D721Med (cell line): ENCODE measurements at regions not wholly inside any gene's neighbourhood (a gene's known extent, or its start where the extent isn't known, plus 50 kb on each side); places are given as distances from the start of the nearest gene placed in this dataset.

Experiments
- DNase-seq: peaks from one replicate; pipeline ENCODE4 v3.0.0; 2011; ENCODE audit warnings: low spot score; ENCODE audit not compliant: insufficient read length
- FAIRE-seq: peaks from 2 replicates; lab custom pipeline; 2011; peaks lifted over from hg19 to GRCh38; lab: Jason Lieb, UNC
- TF ChIP-seq, protein P1 (sequence below): IDR thresholded peaks from 2 replicates; pipeline ENCODE4 v1.5.1; 2012; ENCODE audit warnings: mild to moderate bottlenecking, control low read depth; ENCODE audit not compliant: insufficient read depth; ENCODE audit errors: missing control alignments

DNA sequence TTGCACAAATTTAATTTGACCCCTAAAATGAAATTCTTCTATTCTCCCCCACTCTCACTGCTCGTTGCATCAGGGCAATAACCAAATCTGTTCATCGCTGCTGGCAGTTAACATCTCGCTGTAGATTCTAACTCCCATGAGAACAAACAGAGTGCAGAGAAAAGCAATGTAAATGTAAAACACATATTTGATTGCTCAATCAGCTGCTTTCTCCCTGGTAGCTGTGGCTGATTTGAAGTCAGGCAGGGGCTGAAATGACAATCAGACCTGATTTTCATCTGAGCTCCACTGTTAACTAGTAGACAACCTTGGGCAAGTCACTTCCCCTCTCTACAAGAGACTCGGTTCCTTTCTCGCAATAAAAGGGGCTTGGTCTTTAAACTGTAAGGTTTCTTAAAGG lies 119.8 kb upstream of the CPNE4 start:
- DNase-seq (no peak), FAIRE-seq (no peak)
- TF ChIP-seq, protein P1, sequence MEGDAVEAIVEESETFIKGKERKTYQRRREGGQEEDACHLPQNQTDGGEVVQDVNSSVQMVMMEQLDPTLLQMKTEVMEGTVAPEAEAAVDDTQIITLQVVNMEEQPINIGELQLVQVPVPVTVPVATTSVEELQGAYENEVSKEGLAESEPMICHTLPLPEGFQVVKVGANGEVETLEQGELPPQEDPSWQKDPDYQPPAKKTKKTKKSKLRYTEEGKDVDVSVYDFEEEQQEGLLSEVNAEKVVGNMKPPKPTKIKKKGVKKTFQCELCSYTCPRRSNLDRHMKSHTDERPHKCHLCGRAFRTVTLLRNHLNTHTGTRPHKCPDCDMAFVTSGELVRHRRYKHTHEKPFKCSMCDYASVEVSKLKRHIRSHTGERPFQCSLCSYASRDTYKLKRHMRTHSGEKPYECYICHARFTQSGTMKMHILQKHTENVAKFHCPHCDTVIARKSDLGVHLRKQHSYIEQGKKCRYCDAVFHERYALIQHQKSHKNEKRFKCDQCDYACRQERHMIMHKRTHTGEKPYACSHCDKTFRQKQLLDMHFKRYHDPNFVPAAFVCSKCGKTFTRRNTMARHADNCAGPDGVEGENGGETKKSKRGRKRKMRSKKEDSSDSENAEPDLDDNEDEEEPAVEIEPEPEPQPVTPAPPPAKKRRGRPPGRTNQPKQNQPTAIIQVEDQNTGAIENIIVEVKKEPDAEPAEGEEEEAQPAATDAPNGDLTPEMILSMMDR: no peak

DNA sequence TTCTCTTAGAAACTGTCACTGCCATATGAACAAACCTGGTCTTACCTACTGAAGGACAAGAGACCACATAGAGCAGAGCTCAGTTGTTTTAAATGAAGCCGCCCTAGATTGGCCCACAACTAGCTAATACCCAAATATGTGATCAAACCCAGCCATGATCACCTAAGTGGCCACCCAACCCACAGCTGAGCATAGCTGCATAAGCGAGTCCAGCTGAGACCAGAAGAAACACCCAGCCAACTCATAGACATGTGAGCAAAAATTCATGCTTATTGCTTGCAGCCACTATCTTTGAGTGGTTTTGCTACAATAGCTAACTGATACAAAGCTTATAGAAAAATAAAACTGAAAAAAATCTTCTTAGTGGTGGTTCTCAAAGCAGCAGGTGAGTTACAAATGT lies 124.3 kb upstream of the CPNE4 start:
- no peak for DNase-seq
- no peak for FAIRE-seq
- TF ChIP-seq, protein P1: no peak

DNA sequence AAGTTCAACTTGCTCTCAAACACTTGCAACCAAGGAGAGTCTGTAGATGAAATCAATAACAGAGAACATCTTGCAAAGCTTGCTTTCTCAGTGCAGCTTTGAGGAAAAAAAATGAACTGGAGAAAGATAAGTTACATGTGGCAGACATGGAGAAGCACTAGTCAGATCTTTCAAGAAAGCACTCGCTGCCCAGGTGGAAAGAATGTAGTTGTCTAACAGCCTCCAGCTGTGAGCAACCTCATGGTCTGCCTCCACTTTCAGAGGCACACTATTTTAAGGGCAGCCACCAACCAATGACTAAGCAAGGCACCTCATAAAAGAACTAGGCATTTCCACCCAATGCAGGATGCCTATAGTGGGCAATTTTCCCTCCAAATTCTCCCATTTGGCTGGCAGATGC lies 125.4 kb upstream of the CPNE4 start:
- FAIRE-seq (no peak), DNase-seq (no peak)
- TF ChIP-seq, protein P1: no peak

DNA sequence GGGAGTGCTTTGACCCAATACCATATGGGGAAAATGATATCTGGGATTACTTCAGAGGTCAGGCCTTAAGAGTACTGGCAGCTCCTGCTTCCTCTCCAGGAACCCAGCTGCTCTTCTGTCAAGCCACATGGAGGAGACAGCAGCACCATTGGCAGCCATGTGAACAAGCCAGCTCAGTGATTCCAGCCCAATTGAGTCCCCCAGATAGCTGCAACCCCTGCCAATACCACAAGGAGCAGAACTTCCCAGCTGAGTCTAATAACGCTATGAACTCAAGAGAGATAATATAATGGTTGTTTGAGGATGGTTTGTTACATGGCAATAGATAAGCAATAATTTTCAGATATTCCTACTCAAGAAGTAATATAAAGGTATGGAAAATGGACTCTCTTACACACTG lies 126.8 kb upstream of the CPNE4 start:
- TF ChIP-seq, protein P1: no peak
- no peak for FAIRE-seq
- no peak for DNase-seq

DNA sequence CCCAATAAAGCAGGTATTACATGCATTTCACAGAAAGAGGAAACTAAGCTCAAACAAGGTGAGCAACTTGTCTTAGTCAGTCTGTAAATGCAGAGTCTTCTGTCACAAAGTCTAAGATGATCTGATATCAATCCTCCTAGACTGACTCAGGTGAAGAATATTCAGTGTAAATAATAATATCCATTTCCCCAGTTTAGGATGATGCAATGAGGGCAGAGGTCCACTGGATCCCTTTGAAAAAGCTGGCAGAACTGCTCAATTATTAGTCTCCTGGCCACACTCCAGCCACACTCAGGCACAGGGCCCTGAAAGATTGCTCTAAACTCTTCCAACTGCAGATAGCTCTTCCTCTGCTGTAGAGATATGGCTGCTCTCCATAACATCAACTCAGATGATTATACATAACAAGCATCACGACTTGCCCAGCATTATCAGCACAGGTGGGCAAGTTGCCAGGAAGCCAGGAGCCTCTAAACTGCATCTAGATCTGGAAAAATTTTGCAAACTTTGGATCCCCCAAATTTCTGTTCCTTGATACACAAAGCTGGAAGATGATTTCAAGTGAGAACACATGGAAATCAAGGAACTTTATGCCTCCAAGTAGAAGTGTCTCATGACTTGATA lies 129.8 kb upstream of the CPNE4 start:
- no peak for DNase-seq
- no peak for FAIRE-seq
- TF ChIP-seq, protein P1: no peak

DNA sequence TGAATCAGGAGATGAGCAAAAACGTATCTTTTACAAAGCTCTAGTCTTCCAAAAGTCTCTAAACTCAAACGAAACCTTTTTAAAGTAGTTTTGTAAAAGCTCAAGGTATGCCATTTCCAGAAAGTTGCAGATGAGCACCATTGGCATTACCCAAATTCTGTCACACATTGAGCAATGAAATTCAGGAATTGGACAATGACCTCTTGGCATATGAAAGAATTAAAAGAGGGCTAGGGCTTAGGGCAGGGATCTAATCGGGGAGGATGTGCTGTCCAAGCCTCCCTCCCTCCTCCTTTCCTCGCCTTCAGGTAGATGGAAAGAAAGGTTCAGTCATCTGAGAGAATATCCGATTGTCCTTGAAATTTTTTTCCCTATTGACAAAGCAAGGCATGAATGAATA lies 133.1 kb upstream of the CPNE4 start:
- no peak for DNase-seq
- FAIRE-seq: no peak
- TF ChIP-seq, protein P1: no peak

DNA sequence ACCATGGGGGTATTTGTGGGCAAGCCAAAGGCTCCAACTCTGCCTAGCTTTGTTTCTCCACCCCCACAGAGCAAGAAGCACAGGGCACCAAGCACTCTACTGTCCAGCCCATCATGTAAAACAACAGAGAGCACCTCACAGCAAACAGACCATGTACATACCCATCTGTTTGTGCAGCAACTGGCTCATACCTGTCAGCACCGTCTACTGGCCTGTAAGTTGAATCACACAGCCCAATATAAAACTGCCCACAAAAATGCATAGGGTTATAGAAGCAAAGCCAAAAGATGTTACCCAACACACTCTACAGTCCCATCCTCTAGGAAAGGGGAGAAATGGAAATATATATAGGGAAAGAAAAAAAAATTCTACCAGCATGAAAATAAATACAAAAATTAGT lies 139.7 kb upstream of the CPNE4 start:
- TF ChIP-seq, protein P1: no peak
- FAIRE-seq (no peak), DNase-seq (no peak)
